ENCODE measurements at regions not wholly inside any gene's neighbourhood (a gene's known extent, or its start where the extent isn't known, plus 50 kb on each side); places are given as distances from the start of the nearest gene placed in this dataset.
A peak's percentile ranks its signal among the peaks of the same experiment; 100 is the strongest.

DNA sequence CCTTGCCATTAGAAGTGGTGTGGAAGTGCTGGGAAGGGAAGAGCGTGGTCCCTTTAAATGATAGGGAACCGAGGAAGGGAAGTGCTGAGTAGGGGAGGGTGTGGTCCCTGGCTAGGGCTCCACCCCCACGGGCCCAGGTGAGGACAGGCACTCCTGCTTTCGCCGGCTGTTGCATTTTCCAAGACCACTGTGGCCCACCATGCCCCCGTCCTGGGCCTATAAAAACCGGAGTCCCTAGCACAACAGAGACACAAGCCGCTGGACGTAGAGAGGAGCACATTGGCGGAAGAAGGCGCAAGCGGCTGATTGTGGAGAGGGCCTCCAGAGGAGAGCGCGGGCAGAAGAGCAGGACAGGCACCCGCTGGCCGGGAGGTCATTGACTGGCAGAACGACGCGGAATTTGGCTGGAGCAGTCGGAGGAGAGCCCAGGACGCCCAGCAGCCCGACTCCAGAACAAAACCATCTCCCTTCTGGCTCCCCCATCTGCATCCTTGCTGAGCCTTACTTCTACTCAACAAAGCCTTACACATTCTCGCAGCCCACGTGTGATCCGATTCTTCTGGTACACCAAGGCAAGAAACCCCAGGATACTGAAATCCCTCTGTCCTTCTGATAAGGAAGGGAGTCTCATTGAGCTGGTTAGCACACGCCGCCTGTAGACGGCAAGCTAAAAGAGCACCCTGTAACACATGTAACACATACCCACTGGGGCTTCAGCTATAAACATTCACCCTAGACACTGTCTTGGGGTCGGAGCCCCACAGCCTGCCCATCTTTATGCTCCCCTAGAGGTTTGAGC, 146.2 kb upstream of the LYZL1 start:
- H3K36me3 ChIP-seq: no peaks in the 10 kb centered on the region
- DNase-seq: no peak
- intact Hi-C loops (cut with DNase I; ENCODE audit: low total_unique reads): no loop called here
- H3K9me3 ChIP-seq: no peaks in the 10 kb centered on the region
- TF ChIP-seq, protein P1, sequence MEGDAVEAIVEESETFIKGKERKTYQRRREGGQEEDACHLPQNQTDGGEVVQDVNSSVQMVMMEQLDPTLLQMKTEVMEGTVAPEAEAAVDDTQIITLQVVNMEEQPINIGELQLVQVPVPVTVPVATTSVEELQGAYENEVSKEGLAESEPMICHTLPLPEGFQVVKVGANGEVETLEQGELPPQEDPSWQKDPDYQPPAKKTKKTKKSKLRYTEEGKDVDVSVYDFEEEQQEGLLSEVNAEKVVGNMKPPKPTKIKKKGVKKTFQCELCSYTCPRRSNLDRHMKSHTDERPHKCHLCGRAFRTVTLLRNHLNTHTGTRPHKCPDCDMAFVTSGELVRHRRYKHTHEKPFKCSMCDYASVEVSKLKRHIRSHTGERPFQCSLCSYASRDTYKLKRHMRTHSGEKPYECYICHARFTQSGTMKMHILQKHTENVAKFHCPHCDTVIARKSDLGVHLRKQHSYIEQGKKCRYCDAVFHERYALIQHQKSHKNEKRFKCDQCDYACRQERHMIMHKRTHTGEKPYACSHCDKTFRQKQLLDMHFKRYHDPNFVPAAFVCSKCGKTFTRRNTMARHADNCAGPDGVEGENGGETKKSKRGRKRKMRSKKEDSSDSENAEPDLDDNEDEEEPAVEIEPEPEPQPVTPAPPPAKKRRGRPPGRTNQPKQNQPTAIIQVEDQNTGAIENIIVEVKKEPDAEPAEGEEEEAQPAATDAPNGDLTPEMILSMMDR (IDR thresholded peaks at IDR 0.05): no peak
- H3K27ac ChIP-seq: no peak overlapping the region
- no peak overlapping the region for H3K4me3 ChIP-seq
- peaks cover 0 to 24% (median 13%) of the 10 kb centered on the region in 4 donors for H3K4me1 ChIP-seq
- H3K27me3 ChIP-seq: no peaks in the 10 kb centered on the region

DNA sequence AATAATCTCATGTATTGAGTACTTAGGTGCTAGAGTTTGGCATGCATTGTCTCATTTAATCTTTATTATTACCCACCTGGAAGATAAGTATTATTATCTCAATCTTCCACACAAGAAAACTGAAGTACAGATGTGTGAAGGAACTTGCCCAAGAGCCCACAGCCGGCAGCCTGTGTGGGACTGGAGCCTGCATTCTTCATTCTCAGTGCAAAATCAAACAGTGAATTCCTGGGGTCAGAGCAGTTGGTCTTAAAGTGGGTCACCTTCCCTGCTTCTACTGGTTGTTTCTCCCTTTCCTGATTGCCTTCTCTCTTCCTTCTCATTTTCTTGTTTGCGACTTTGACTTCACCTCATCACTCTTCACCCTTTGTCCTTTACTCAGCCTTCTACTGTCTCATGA, 144.7 kb upstream of the LYZL1 start:
- H3K4me1 ChIP-seq: peaks cover 0 to 25% (median 13%) of the 10 kb centered on the region in 4 donors
- DNase-seq: no peak
- H3K4me3 ChIP-seq: no peak overlapping the region
- TF ChIP-seq, protein P1 (IDR thresholded peaks at IDR 0.05): no peak
- no peaks in the 10 kb centered on the region for H3K36me3 ChIP-seq
- H3K27ac ChIP-seq: no peak overlapping the region
- intact Hi-C loops (cut with DNase I; ENCODE audit: low total_unique reads): no loop called here
- H3K27me3 ChIP-seq: no peaks in the 10 kb centered on the region
- H3K9me3 ChIP-seq: no peaks in the 10 kb centered on the region

DNA sequence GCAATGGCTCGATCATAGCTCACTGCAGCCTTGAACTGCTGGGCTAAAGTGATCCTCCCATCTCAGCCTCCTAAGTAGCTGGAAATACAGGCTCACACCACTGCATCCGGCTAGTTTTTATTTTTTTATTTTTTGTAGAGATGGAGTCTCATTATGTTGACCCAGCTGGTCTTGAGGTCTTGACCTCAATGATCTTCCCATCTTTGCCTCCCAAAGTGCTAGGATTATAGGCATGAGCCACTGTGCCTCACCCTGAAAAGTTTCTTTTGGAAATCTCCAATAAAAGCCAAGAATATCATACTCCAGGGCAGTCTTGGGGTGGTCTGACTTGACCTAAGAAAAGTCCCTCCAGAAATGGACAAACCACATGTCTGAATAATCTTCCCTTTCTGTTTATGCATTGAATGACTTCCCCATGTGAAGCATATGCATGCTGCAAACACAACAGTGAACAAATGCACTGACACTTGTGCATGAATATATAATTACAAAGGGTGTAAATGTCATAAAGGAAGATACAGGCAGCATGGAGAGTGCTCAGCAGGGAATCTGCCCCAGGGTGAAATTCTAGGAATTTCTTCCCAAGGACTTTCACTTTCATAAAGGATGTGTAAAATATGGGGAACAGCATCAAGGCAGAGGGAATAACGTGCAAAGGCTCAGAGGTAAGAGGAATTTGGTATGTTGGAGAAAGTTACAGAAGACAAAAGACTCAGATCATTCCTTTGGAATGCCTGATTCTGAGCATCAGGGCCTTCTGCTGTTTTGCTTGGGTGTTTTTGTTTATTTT, 142.4 kb upstream of the LYZL1 start:
- Histone ChIP-seq H3K4me3 (no peak overlapping the region), H3K27ac (no peak overlapping the region), H3K9me3 (no peaks in the 10 kb centered on the region), H3K27me3 (no peaks in the 10 kb centered on the region), H3K4me1 (peaks cover 0 to 27% (median 13%) of the 10 kb centered on the region in 4 donors), H3K36me3 (no peaks in the 10 kb centered on the region)
- intact Hi-C loops (cut with DNase I; ENCODE audit: low total_unique reads): no loop called here
- DNase-seq: no peak
- TF ChIP-seq, protein P1 (IDR thresholded peaks at IDR 0.05): no peak

DNA sequence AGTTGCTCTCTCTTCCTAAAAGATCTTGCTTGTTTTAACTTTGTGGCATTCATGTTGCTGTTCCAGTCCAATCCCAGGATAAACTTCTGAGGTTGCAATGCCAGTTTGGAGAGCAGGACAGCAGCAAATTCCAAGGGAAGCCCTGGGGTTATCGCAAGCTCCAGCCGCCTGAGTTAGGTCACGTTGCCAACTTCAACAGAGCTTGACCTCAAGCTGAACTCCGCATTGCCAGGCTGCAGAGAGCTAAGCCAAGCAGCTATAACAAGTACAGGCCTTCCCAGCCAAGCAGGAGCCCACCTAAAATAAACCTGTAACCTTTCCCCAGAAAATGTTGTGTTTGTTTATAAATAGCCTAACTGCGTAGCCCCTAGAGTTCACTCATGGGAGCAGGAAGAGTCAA, 138.9 kb upstream of the LYZL1 start:
- H3K4me1 ChIP-seq: peaks cover 0 to 20% (median 10%) of the 10 kb centered on the region in 4 donors
- no peaks in the 10 kb centered on the region for H3K27me3 ChIP-seq
- intact Hi-C loops (cut with DNase I; ENCODE audit: low total_unique reads): no loop called here
- H3K9me3 ChIP-seq: no peaks in the 10 kb centered on the region
- no peak overlapping the region for H3K27ac ChIP-seq
- peak in 1 of 2 donors; percentile 28 for DNase-seq
- TF ChIP-seq, protein P1 (IDR thresholded peaks at IDR 0.05): no peak
- no peak overlapping the region for H3K4me3 ChIP-seq
- no peaks in the 10 kb centered on the region for H3K36me3 ChIP-seq

DNA sequence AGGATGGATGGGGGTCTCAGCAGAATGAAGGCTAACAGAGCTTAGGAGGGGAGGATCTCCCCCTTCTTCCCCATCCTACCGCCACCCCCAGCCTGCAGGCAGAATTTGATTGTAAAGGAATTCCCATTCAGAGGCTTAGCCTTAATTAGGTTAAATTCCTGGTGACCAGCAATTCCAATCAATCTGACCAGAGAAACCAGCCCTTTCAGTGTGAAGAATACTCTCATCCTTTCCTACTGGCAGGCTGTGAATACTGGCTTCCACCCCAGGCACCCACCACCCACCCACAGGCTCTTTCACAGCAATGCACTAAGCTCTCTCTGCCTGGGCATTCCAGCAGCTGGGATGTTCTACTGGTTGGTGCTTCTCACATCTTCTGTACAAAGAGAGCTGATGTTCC, 137.9 kb upstream of the LYZL1 start:
- H3K4me3 ChIP-seq: no peak overlapping the region
- intact Hi-C loops (cut with DNase I; ENCODE audit: low total_unique reads): no loop called here
- DNase-seq: no peak
- H3K4me1 ChIP-seq: peaks cover 0 to 20% (median 10%) of the 10 kb centered on the region in 4 donors
- H3K27me3 ChIP-seq: no peaks in the 10 kb centered on the region
- TF ChIP-seq, protein P1 (IDR thresholded peaks at IDR 0.05): no peak
- no peak overlapping the region for H3K27ac ChIP-seq
- no peaks in the 10 kb centered on the region for H3K9me3 ChIP-seq
- H3K36me3 ChIP-seq: no peaks in the 10 kb centered on the region
